Spinal cord (tissue), 9 donors: ENCODE measurements at regions not wholly inside any gene's neighbourhood (a gene's known extent, or its start where the extent isn't known, plus 50 kb on each side); places are given as distances from the start of the nearest gene placed in this dataset.
"Not testable (repeated sequence)": the region's sequence is repeated elsewhere in the genome, so short reads cannot be mapped to it uniquely, and the experiment has no call there.

Source experiments
- DNase-seq, 6 donors: peaks; one replicate each; pipeline versions ENCODE4 v3.0.0 to v3.0.0-alpha.2; 2013 to 2015; ENCODE audit warnings: low spot score in 6 of 6, low read depth in 4 of 6
- H3K27ac ChIP-seq: one replicate; pipeline ENCODE4 v1.5.1; 2013; ENCODE audit warnings: low read depth, low read length, control low read depth
- H3K27me3 ChIP-seq: one replicate; pipeline ENCODE4 v1.6.1; 2013; ENCODE audit warnings: low read length; ENCODE audit not compliant: control insufficient read depth, insufficient read depth
- H3K36me3 ChIP-seq: one replicate; pipeline ENCODE4 v1.6.1; 2013; ENCODE audit warnings: low read length; ENCODE audit not compliant: control insufficient read depth, insufficient read depth
- H3K4me1 ChIP-seq: one replicate; pipeline ENCODE4 v1.6.1; 2013; ENCODE audit warnings: low read length; ENCODE audit not compliant: control insufficient read depth, insufficient read depth
- H3K4me3 ChIP-seq: one replicate; pipeline ENCODE4 v1.5.1; 2013; ENCODE audit warnings: low read depth, low read length, control low read depth
- H3K9me3 ChIP-seq: one replicate; pipeline ENCODE4 v1.6.1; 2013; ENCODE audit warnings: low read length; ENCODE audit not compliant: control insufficient read depth, insufficient read depth
- WGBS: methylation state at CpG from one replicate; pipeline ENCODE4 v1.1.5; 2013; ENCODE audit warnings: missing lambda C conversion rate; ENCODE audit not compliant: insufficient coverage; 5-methylcytosine and 5-hydroxymethylcytosine counted together
- donor health status: healthy.

GRCh38 chr11:87726506-87726905, 448.7 kb downstream of the RAB38 start:
- DNase-seq = no peak
- WGBS = 96% methylated on average over 3 of the region's 3 CpGs

GRCh38 chr11:87724358-87724757, 450.9 kb downstream of the RAB38 start:
- H3K4me1 ChIP-seq = no peaks in the 10 kb centered on the region
- DNase-seq = no peak
- no peak overlapping the region for H3K27ac ChIP-seq
- H3K9me3 ChIP-seq = no peaks in the 10 kb centered on the region
- no peaks in the 10 kb centered on the region for H3K27me3 ChIP-seq
- H3K4me3 ChIP-seq = no peak overlapping the region
- no peaks in the 10 kb centered on the region for H3K36me3 ChIP-seq
- no CpG with 5 or more reads among the region's 1 CpG for WGBS

More at GRCh38 chr11:87726506-87726905, 448.7 kb downstream of the RAB38 start:
- Histone ChIP-seq H3K36me3 (no peaks in the 10 kb centered on the region), H3K27me3 (no peaks in the 10 kb centered on the region), H3K9me3 (no peaks in the 10 kb centered on the region), H3K4me1 (no peaks in the 10 kb centered on the region), H3K4me3 (no peak overlapping the region), H3K27ac (no peak overlapping the region)

DNA sequence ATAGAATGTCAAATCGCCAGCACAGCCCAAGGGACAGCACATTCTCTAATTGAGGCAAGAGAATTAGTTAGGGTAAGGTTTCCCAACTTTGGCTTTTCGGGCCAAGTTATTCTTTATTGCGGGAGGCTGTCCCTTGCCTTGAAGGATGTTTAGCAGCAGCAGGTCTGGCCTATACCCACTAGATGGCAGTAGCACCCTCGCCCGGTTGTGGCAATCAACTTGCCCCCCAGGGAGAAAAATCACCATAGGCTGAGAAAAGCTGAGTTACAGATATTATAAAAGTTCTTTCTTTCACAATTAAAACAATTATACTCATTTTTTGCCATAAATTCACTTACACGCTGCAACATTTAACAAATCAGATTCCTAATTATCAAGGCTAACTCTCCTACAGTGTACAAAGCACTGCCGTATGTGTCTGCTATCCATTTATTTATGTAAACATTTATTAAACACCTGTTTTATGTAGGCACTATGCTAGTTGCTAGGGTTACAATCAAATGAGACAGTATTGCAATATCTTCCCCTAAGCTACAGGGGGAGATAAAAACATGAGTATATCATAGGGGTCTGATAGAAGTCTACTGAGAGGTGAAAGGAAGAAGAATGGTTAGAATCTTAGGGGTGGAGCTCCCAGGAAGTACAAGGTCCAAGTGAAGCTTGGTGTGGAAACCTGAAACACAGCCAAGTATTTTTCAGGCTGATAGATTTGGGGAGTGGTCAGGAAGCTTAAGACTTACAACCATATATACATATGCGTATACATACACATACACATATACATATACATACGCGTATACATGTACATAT, 452.3 kb downstream of the RAB38 start:
- H3K36me3 ChIP-seq = no peaks in the 10 kb centered on the region
- no peaks in the 10 kb centered on the region for H3K9me3 ChIP-seq
- 25% methylated on average over 1 of the region's 10 CpGs for WGBS
- H3K4me1 ChIP-seq = no peaks in the 10 kb centered on the region
- H3K27ac ChIP-seq = no peak overlapping the region
- DNase-seq = no peak
- H3K27me3 ChIP-seq = no peaks in the 10 kb centered on the region
- no peak overlapping the region for H3K4me3 ChIP-seq

GRCh38 chr11:87719326-87720073, 455.7 kb downstream of the RAB38 start:
- no peaks in the 10 kb centered on the region for H3K9me3 ChIP-seq
- no peak overlapping the region for H3K4me3 ChIP-seq
- WGBS = 89% methylated on average over 4 of the region's 5 CpGs
- H3K4me1 ChIP-seq = no peaks in the 10 kb centered on the region
- DNase-seq = peak in 2 of 6 donors; percentile 47 to 51
- H3K27ac ChIP-seq = no peak overlapping the region
- no peaks in the 10 kb centered on the region for H3K27me3 ChIP-seq
- no peaks in the 10 kb centered on the region for H3K36me3 ChIP-seq

GRCh38 chr11:87712802-87713202, 462.4 kb downstream of the RAB38 start:
- no CpG with 5 or more reads among the region's 3 CpGs for WGBS
- Histone ChIP-seq H3K36me3 (no peaks in the 10 kb centered on the region), H3K27ac (no peak overlapping the region), H3K4me1 (no peaks in the 10 kb centered on the region), H3K27me3 (no peaks in the 10 kb centered on the region), H3K9me3 (no peaks in the 10 kb centered on the region), H3K4me3 (no peak overlapping the region)
- no peak for DNase-seq

DNA sequence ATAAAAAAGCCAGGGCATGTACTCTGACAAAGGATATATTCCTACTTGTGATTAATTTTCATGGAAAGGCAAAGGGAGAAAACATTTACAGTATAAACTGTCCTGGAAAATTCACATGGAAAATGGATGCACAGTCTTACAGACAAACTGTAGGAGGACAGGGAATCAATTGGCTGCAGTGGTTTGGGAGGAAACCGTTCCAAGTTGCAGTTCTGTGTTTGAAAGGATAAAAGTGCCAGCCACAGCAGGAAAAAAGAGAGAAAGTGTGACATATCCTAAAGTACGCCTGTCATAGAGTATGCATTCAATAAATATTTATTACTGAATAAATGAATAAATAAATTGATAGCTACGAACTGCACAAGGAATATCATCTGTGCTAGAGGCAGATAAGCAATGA, 462.9 kb downstream of the RAB38 start:
- 80% methylated on average over 2 of the region's 3 CpGs for WGBS
- peak in 1 of 6 donors; percentile 53 for DNase-seq
- no peak overlapping the region for H3K27ac ChIP-seq
- H3K4me1 ChIP-seq = no peaks in the 10 kb centered on the region
- no peaks in the 10 kb centered on the region for H3K27me3 ChIP-seq
- no peaks in the 10 kb centered on the region for H3K9me3 ChIP-seq
- H3K4me3 ChIP-seq = no peak overlapping the region
- H3K36me3 ChIP-seq = no peaks in the 10 kb centered on the region

- not testable (repeated sequence) for H3K27ac ChIP-seq, H3K27me3 ChIP-seq, DNase-seq, H3K4me1 ChIP-seq, H3K36me3 ChIP-seq, H3K9me3 ChIP-seq, H3K4me3 ChIP-seq
- WGBS = 81% methylated on average over 10 of the region's 12 CpGs
These were observed 471.7 kb downstream of the RAB38 start for GRCh38 chr11:87703589-87703988.

DNA sequence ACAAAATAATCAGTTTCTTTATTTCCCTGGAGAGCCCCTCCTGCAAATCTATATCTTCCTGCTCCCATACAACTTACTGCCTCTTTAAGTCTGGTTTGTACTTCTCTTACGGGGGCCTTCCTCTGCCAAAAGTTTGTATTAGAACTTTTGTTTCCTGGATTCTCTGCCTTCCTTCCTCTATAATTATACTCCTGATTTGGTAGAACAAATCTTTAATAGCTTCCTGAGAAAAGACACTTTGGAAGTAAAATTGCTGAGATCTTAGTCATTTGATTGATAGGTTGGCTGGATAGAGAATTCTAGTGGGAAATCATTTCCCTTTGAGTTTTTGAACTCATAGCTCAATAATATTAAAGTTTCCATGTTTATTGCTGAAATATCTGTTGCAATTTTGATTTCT, 499.2 kb downstream of the RAB38 start:
- DNase-seq = no peak
- no peak overlapping the region for H3K4me3 ChIP-seq
- no peaks in the 10 kb centered on the region for H3K9me3 ChIP-seq
- H3K27ac ChIP-seq = no peak overlapping the region
- H3K36me3 ChIP-seq = no peaks in the 10 kb centered on the region
- H3K27me3 ChIP-seq = no peaks in the 10 kb centered on the region
- whole genome bisulfite sequencing = no CpG with 5 or more reads among the region's 1 CpG
- no peaks in the 10 kb centered on the region for H3K4me1 ChIP-seq

GRCh38 chr11:87666730-87667129, 508.5 kb downstream of the RAB38 start:
- H3K4me3 ChIP-seq = no peak overlapping the region
- no peaks in the 10 kb centered on the region for H3K36me3 ChIP-seq
- DNase-seq = no peak
- no peaks in the 10 kb centered on the region for H3K9me3 ChIP-seq
- WGBS = 72% methylated on average over 4 of the region's 6 CpGs
- H3K4me1 ChIP-seq = peaks cover 3% of the 10 kb centered on the region
- H3K27ac ChIP-seq = no peak overlapping the region
- H3K27me3 ChIP-seq = no peaks in the 10 kb centered on the region

DNA sequence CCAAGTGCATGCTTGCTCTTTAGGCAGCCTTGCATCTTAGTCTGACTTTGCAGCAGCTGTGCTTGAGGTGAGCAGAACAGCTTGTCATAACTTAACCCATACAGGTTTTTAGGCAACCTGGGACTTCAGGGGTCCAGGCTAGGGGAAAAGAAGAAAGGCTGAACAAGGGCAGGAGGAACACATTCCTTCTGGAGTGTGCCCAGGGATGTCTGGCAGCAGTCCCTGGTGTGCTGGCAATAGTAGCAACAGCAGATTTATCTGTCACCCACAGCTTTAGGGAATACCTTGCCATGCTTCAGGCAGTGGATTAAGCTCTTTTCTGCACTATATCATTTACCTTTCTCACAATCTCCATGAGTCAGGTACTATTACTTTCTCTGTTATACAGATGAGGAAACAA, 513.0 kb downstream of the RAB38 start:
- peak in 1 of 6 donors; percentile 57 for DNase-seq
- peaks cover 3% of the 10 kb centered on the region for H3K4me1 ChIP-seq
- H3K36me3 ChIP-seq = no peaks in the 10 kb centered on the region
- no peak overlapping the region for H3K4me3 ChIP-seq
- H3K9me3 ChIP-seq = peaks cover 1% of the 10 kb centered on the region
- no peak overlapping the region for H3K27ac ChIP-seq
- no peaks in the 10 kb centered on the region for H3K27me3 ChIP-seq
